CD14-positive monocyte (primary cell): ENCODE measurements at regions not wholly inside any gene's neighbourhood (a gene's known extent, or its start where the extent isn't known, plus 50 kb on each side); places are given as distances from the start of the nearest gene placed in this dataset.

ENCODE experiments used
- DNase-seq, 3 donors: peaks; one replicate each; pipeline ENCODE4 v3.0.0-alpha.2; 2011 to 2022
- H2AFZ ChIP-seq: 2 replicates; pipeline ENCODE4 v1.6.0; 2012; ENCODE audit warnings: mild to moderate bottlenecking, low read depth, low read length, inconsistent platforms; ENCODE audit not compliant: insufficient read depth, poor library complexity, severe bottlenecking
- H3K27ac ChIP-seq, 2 donors: 1 replicate in 1 of 2; 2 replicates in 1 of 2; pipeline ENCODE4 v1.5.1; 2012 to 2013; ENCODE audit warnings: low read length in 2 of 2, control low read depth in 1 of 2, inconsistent platforms in 1 of 2, low read depth in 1 of 2, mild to moderate bottlenecking in 1 of 2
- H3K27me3 ChIP-seq, 2 donors: one replicate each; pipeline versions ENCODE4 v1.6.0 to v1.6.1; 2011 to 2013; ENCODE audit warnings: low read length in 2 of 2; ENCODE audit not compliant: control insufficient read depth in 2 of 2, insufficient read depth in 2 of 2
- H3K36me3 ChIP-seq, 2 donors: replicated peaks in 1 of 2; 1 replicate in 1 of 2; 2 replicates in 1 of 2; pipeline versions ENCODE4 v1.5.1 to v1.6.1; 2012 to 2013; ENCODE audit warnings: low read length in 2 of 2, control low read depth in 1 of 2, inconsistent platforms in 1 of 2, mild to moderate bottlenecking in 1 of 2; ENCODE audit not compliant: insufficient read depth in 2 of 2, control insufficient read depth in 1 of 2
- H3K4me1 ChIP-seq, 2 donors: 1 replicate in 1 of 2; 2 replicates in 1 of 2; pipeline versions ENCODE4 v1.5.1 to v1.6.1; 2012 to 2013; ENCODE audit warnings: low read length in 2 of 2, control low read depth in 1 of 2, inconsistent platforms in 1 of 2, mild to moderate bottlenecking in 1 of 2, moderate library complexity in 1 of 2; ENCODE audit not compliant: insufficient read depth in 2 of 2, control insufficient read depth in 1 of 2
- H3K4me2 ChIP-seq: replicated peaks from 2 replicates; pipeline ENCODE3; 2012; ENCODE audit warnings: low read length, moderate library complexity, mild to moderate bottlenecking; ENCODE audit not compliant: poor library complexity, severe bottlenecking; ENCODE audit errors: extremely low read depth
- H3K4me3 ChIP-seq, 3 experiments: fragments of 200-600 bp in 1 of 3; sonication (generic) in 1 of 3; replicated peaks in 1 of 3; 1 replicate in 2 of 3; 2 replicates in 1 of 3; pipeline ENCODE4 v1.5.1; 2011 to 2013; ENCODE audit warnings: low read length in 3 of 3, mild to moderate bottlenecking in 3 of 3, control low read depth in 2 of 3, low read depth in 2 of 3, inconsistent platforms in 1 of 3, moderate library complexity in 1 of 3
- H3K79me2 ChIP-seq: 2 replicates; pipeline ENCODE4 v1.6.0; 2012; ENCODE audit warnings: mild to moderate bottlenecking, control low read depth, inconsistent platforms, low read length, moderate library complexity; ENCODE audit not compliant: insufficient read depth
- H3K9ac ChIP-seq: 2 replicates; pipeline ENCODE4 v1.6.0; 2017; ENCODE audit warnings: low read length, mild to moderate bottlenecking; ENCODE audit not compliant: insufficient read depth, poor library complexity, severe bottlenecking
- H3K9me3 ChIP-seq, 2 donors: replicated peaks in 1 of 2; 1 replicate in 1 of 2; 2 replicates in 1 of 2; pipeline versions ENCODE4 v1.5.1 to v1.6.1; 2012 to 2013; ENCODE audit warnings: low read length in 2 of 2, control low read depth in 1 of 2; ENCODE audit not compliant: control insufficient read depth in 1 of 2, insufficient read depth in 1 of 2
- H4K20me1 ChIP-seq: 2 replicates; pipeline ENCODE4 v1.6.0; 2012; ENCODE audit warnings: mild to moderate bottlenecking, low read length, control low read depth, moderate library complexity; ENCODE audit not compliant: insufficient read depth
- H3K27ac Mint-ChIP-seq, 7 donors: one replicate each; pipeline ENCODE4 v1.8.0; 2020; ENCODE audit warnings: mild to moderate bottlenecking in 7 of 7, mixed read lengths in 7 of 7, moderate library complexity in 6 of 7, inconsistent platforms in 2 of 7
- H3K27me3 Mint-ChIP-seq, 3 donors: one replicate each; pipeline ENCODE4 v1.8.0; 2021 to 2022; ENCODE audit warnings: low read depth in 3 of 3, mild to moderate bottlenecking in 3 of 3, mixed read lengths in 3 of 3, moderate library complexity in 3 of 3, inconsistent platforms in 1 of 3
- H3K36me3 Mint-ChIP-seq, 2 donors: one replicate each; pipeline ENCODE4 v1.8.0; 2020; ENCODE audit warnings: mixed read lengths in 2 of 2, inconsistent platforms in 1 of 2, mild to moderate bottlenecking in 1 of 2
- H3K4me1 Mint-ChIP-seq: one replicate; pipeline ENCODE4 v1.8.0; 2020; ENCODE audit warnings: mild to moderate bottlenecking, mixed read lengths
- H3K4me3 Mint-ChIP-seq, 2 donors: one replicate each; pipeline ENCODE4 v1.8.0; 2020; ENCODE audit warnings: mild to moderate bottlenecking in 2 of 2, mixed read lengths in 2 of 2, moderate library complexity in 1 of 2
- H3K9me3 Mint-ChIP-seq, 7 donors: one replicate each; pipeline ENCODE4 v1.8.0; 2020 to 2022; ENCODE audit warnings: mixed read lengths in 7 of 7, mild to moderate bottlenecking in 6 of 7, moderate library complexity in 6 of 7, inconsistent platforms in 2 of 7
- CTCF ChIP-seq: fragments of 200-600 bp; IDR thresholded peaks from one replicate; pipeline ENCODE4 v1.8.0; 2022; ENCODE audit warnings: antibody characterized with exemption, mild to moderate bottlenecking
- WGBS: methylation state at CpG from one replicate; pipeline ENCODE4 v1.1.5; 2013; ENCODE audit warnings: missing lambda C conversion rate; ENCODE audit not compliant: insufficient coverage; 5-methylcytosine and 5-hydroxymethylcytosine counted together
- intact Hi-C, 2 donors: fragments of 100-400 bp; cut with micrococcal nuclease; formaldehyde crosslinking; loops; one replicate each; pipeline versions ENCODE4 v1.15.0 to v1.15.1; 2023

GRCh38 chr5:116645627-116646026, 71.0 kb upstream of the SEMA6A start:
- TF ChIP-seq CTCF, result no peak
- H3K4me2 ChIP-seq, result no peak overlapping the region
- WGBS, result no CpG with 5 or more reads among the region's 1 CpG
- H4K20me1 ChIP-seq, result no peaks in the 10 kb centered on the region
- no peak overlapping the region for H3K9ac ChIP-seq
- H3K27me3 ChIP-seq, result no peaks in the 10 kb centered on the region
- H3K4me1 Mint-ChIP-seq, result no peaks in the 10 kb centered on the region
- H3K27me3 Mint-ChIP-seq, result no peaks in the 10 kb centered on the region
- H3K9me3 ChIP-seq, result no peaks in the 10 kb centered on the region
- H3K4me1 ChIP-seq, result no peaks in the 10 kb centered on the region
- no peaks in the 10 kb centered on the region for H3K36me3 Mint-ChIP-seq
- no peaks in the 10 kb centered on the region for H3K36me3 ChIP-seq
- H2AFZ ChIP-seq, result no peak overlapping the region
- H3K27ac ChIP-seq, result no peak overlapping the region
- H3K27ac Mint-ChIP-seq, result no peak overlapping the region
- H3K4me3 ChIP-seq, result no peak overlapping the region
- H3K4me3 Mint-ChIP-seq, result no peak overlapping the region
- intact Hi-C loops, result no loop called here
- no peaks in the 10 kb centered on the region for H3K79me2 ChIP-seq
- H3K9me3 Mint-ChIP-seq, result peaks cover 0 to 4% (median 0%) of the 10 kb centered on the region in 7 donors
- no peak for DNase-seq

DNA sequence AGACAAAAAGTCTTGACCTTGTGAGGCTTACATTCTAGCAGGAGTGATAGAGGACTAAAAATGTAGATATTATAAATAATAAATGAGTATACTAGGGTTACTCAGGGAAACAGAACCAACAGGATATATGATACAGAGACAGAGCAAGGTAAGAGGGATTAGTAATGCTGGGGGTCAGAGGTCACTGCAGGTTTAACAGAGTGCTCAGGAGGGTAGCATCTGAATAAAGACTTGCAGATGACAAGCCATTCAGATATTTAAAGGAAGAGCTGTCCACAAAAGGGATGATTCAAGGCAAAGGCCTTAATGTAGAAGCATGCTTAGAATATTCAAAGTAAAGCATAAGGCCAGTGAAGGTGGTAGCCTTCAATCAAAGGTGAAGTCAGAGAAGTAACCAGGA, 65.6 kb upstream of the SEMA6A start:
- no peaks in the 10 kb centered on the region for H4K20me1 ChIP-seq
- peaks cover 0 to 17% (median 8%) of the 10 kb centered on the region in 7 donors for H3K9me3 Mint-ChIP-seq
- H3K9me3 ChIP-seq, result peaks cover 0 to 6% of the 10 kb centered on the region in 2 donors
- H2AFZ ChIP-seq, result no peak overlapping the region
- peaks cover 0 to 2% (median 0%) of the 10 kb centered on the region in 3 donors for H3K27me3 Mint-ChIP-seq
- intact Hi-C loops, result no loop called here
- no peaks in the 10 kb centered on the region for H3K36me3 Mint-ChIP-seq
- H3K36me3 ChIP-seq, result no peaks in the 10 kb centered on the region
- H3K4me1 ChIP-seq, result no peaks in the 10 kb centered on the region
- H3K4me1 Mint-ChIP-seq, result no peaks in the 10 kb centered on the region
- no peaks in the 10 kb centered on the region for H3K27me3 ChIP-seq
- H3K79me2 ChIP-seq, result no peaks in the 10 kb centered on the region
- no peak overlapping the region for H3K4me2 ChIP-seq
- TF ChIP-seq CTCF, result no peak
- no peak overlapping the region for H3K4me3 ChIP-seq
- no peak overlapping the region for H3K9ac ChIP-seq
- DNase-seq, result no peak
- H3K27ac Mint-ChIP-seq, result no peak overlapping the region
- no peak overlapping the region for H3K27ac ChIP-seq
- H3K4me3 Mint-ChIP-seq, result no peak overlapping the region
